Common myeloid progenitor, CD34-positive (primary cell): ENCODE measurements at regions not wholly inside any gene's neighbourhood (a gene's known extent, or its start where the extent isn't known, plus 50 kb on each side); places are given as distances from the start of the nearest gene placed in this dataset.
"Not testable (repeated sequence)": the region's sequence is repeated elsewhere in the genome, so short reads cannot be mapped to it uniquely, and the experiment has no call there.

Source experiments
- CTCF ChIA-PET: fragments of 350-600 bp; sonication (Branson Sonifier 250); formaldehyde crosslinking; loops from one replicate; lab custom pipeline; 2021; ENCODE audit warnings: antibody characterized with exemption; lab: Charles Lee
- POLR2A ChIA-PET: fragments of 350-600 bp; sonication (Branson Sonifier 250); formaldehyde crosslinking; loops from one replicate; lab custom pipeline; 2021; ENCODE audit warnings: antibody characterized with exemption; lab: Charles Lee
- DNase-seq, 3 donors: peaks; one replicate each; pipeline versions ENCODE4 v3.0.0 to v3.0.0-alpha.2; 2013
- H3K27ac ChIP-seq, 2 experiments: 1 replicate in 1 of 2; 2 replicates in 1 of 2; pipeline ENCODE4 v1.7.0; 2013; ENCODE audit warnings: inconsistent platforms in 2 of 2, low read length in 2 of 2, mild to moderate bottlenecking in 2 of 2, low read depth in 1 of 2, moderate library complexity in 1 of 2; ENCODE audit not compliant: severe bottlenecking in 2 of 2, insufficient read depth in 1 of 2, poor library complexity in 1 of 2
- H3K27me3 ChIP-seq, 5 experiments: replicated peaks in 2 of 5; 1 replicate in 3 of 5; 2 replicates in 2 of 5; pipeline versions ENCODE4 v1.6.1 to v1.7.0; 2013; ENCODE audit warnings: low read length in 4 of 5, mild to moderate bottlenecking in 2 of 5, moderate library complexity in 2 of 5, inconsistent platforms in 1 of 5; ENCODE audit not compliant: insufficient read depth in 5 of 5, control insufficient read depth in 4 of 5
- H3K36me3 ChIP-seq, 4 experiments: 1 replicate in 2 of 4; 2 replicates in 2 of 4; pipeline versions ENCODE4 v1.6.1 to v1.7.0; 2013; ENCODE audit warnings: low read length in 3 of 4, control low read depth in 1 of 4, mild to moderate bottlenecking in 1 of 4; ENCODE audit not compliant: control insufficient read depth in 4 of 4, insufficient read depth in 4 of 4
- H3K4me1 ChIP-seq, 4 experiments: 1 replicate in 3 of 4; 2 replicates in 1 of 4; pipeline versions ENCODE4 v1.6.1 to v1.7.1; 2013; ENCODE audit warnings: low read length in 3 of 4, mild to moderate bottlenecking in 3 of 4, control low read depth in 1 of 4, inconsistent platforms in 1 of 4, moderate library complexity in 1 of 4; ENCODE audit not compliant: control insufficient read depth in 4 of 4, insufficient read depth in 4 of 4; ENCODE audit errors: control extremely low read depth in 1 of 4
- H3K4me3 ChIP-seq, 7 experiments: 1 replicate in 4 of 7; 2 replicates in 3 of 7; pipeline versions ENCODE4 v1.5.1 to v1.7.0; 2013; ENCODE audit warnings: mild to moderate bottlenecking in 7 of 7, low read length in 6 of 7, moderate library complexity in 6 of 7, inconsistent platforms in 2 of 7, low read depth in 2 of 7, control low read depth in 1 of 7; ENCODE audit not compliant: insufficient read depth in 4 of 7, control insufficient read depth in 1 of 7; ENCODE audit errors: extremely low read depth in 1 of 7
- H3K9me3 ChIP-seq, 5 experiments: 1 replicate in 4 of 5; 2 replicates in 1 of 5; pipeline versions ENCODE4 v1.6.1 to v1.7.1; 2013; ENCODE audit warnings: low read length in 4 of 5, mild to moderate bottlenecking in 2 of 5, inconsistent platforms in 1 of 5, low read depth in 1 of 5, moderate library complexity in 1 of 5; ENCODE audit not compliant: control insufficient read depth in 4 of 5, insufficient read depth in 2 of 5; ENCODE audit errors: control extremely low read depth in 1 of 5
- WGBS: methylation state at CpG from one replicate; pipeline ENCODE4 v1.1.5; 2013; ENCODE audit not compliant: insufficient coverage; 5-methylcytosine and 5-hydroxymethylcytosine counted together

GRCh38 chr3:177664380-177665103 is 467.3 kb upstream of the TBL1XR1 start:
- CTCF ChIA-PET: not testable (repeated sequence)

GRCh38 chr3:177665122-177665808 is 468.0 kb upstream of the TBL1XR1 start:
- Histone ChIP-seq H3K27me3 (no peaks in the 10 kb centered on the region), H3K27ac (no peak overlapping the region), H3K4me3 (no peak overlapping the region), H3K9me3 (peaks cover 0 to 3% (median 0%) of the 10 kb centered on the region in 5 experiments), H3K36me3 (no peaks in the 10 kb centered on the region), H3K4me1 (no peaks in the 10 kb centered on the region)
- CTCF ChIA-PET: no interaction called here
- over 99% methylated on average over 9 of the region's 9 CpGs for WGBS
- POLR2A ChIA-PET: no interaction called here
- no peak for DNase-seq

More at GRCh38 chr3:177664380-177665103, 467.3 kb upstream of the TBL1XR1 start:
- H3K4me3 ChIP-seq, H3K4me1 ChIP-seq, DNase-seq, H3K9me3 ChIP-seq, H3K27me3 ChIP-seq, POLR2A ChIA-PET, H3K36me3 ChIP-seq, H3K27ac ChIP-seq: not testable (repeated sequence)
- WGBS: 98% methylated on average over 13 of the region's 17 CpGs

GRCh38 chr3:177672252-177672911 is 475.1 kb upstream of the TBL1XR1 start:
- ChIA-PET POLR2A (no interaction called here), CTCF (interaction anchor here (0.8 kb wide), 1 partner anchor 620 kb away, joined by 3 read pairs; no protein-coding TSS in a partner anchor)
- H3K36me3 ChIP-seq: no peaks in the 10 kb centered on the region

GRCh38 chr3:177673112-177673914 is 476.0 kb upstream of the TBL1XR1 start:
- peak; percentile 75 to 94 (median 91) for DNase-seq
- CTCF ChIA-PET: no interaction called here
- 5% methylated on average over 3 of the region's 4 CpGs for WGBS

More at GRCh38 chr3:177672252-177672911, 475.1 kb upstream of the TBL1XR1 start:
- DNase-seq: no peak
- Histone ChIP-seq H3K4me1 (peaks cover 13 to 21% (median 20%) of the 10 kb centered on the region in 4 experiments), H3K27ac (no peak overlapping the region), H3K4me3 (no peak overlapping the region), H3K27me3 (no peaks in the 10 kb centered on the region), H3K9me3 (no peaks in the 10 kb centered on the region)
- 97% methylated on average over 6 of the region's 10 CpGs for WGBS

GRCh38 chr3:177674186-177674585 is 476.9 kb upstream of the TBL1XR1 start:
- Histone ChIP-seq H3K4me1 (peaks cover 22 to 30% (median 27%) of the 10 kb centered on the region in 4 experiments), H3K36me3 (no peaks in the 10 kb centered on the region), H3K27ac (no peak overlapping the region), H3K27me3 (no peaks in the 10 kb centered on the region), H3K4me3 (no peak overlapping the region), H3K9me3 (no peaks in the 10 kb centered on the region)
- 100% methylated on average over 2 of the region's 3 CpGs for WGBS
- no peak for DNase-seq
- ChIA-PET POLR2A (no interaction called here), CTCF (interaction anchor here (0.6 kb wide), 2 partner anchors 21 to 111 kb away, joined by 3 to 4 read pairs; no protein-coding TSS in a partner anchor)

More at GRCh38 chr3:177673112-177673914, 476.0 kb upstream of the TBL1XR1 start:
- POLR2A ChIA-PET: no interaction called here
- Histone ChIP-seq H3K4me3 (no peak overlapping the region), H3K27me3 (no peaks in the 10 kb centered on the region), H3K36me3 (no peaks in the 10 kb centered on the region), H3K9me3 (no peaks in the 10 kb centered on the region), H3K4me1 (peaks cover 14 to 21% (median 20%) of the 10 kb centered on the region in 4 experiments), H3K27ac (no peak overlapping the region)

- H3K4me3 ChIP-seq: no peak overlapping the region
- ChIA-PET CTCF (no interaction called here), POLR2A (no interaction called here)
- no peaks in the 10 kb centered on the region for H3K36me3 ChIP-seq
- WGBS: 79% methylated on average over 2 of the region's 3 CpGs
- H3K9me3 ChIP-seq: no peaks in the 10 kb centered on the region
- H3K4me1 ChIP-seq: peaks cover 27 to 48% (median 39%) of the 10 kb centered on the region in 4 experiments
- H3K27ac ChIP-seq: no peak overlapping the region
- no peak for DNase-seq
- H3K27me3 ChIP-seq: no peaks in the 10 kb centered on the region
Measured at GRCh38 chr3:177676148-177676547, 478.9 kb upstream of the TBL1XR1 start.
